ENCODE measurements at regions not wholly inside any gene's neighbourhood (a gene's known extent, or its start where the extent isn't known, plus 50 kb on each side); places are given as distances from the start of the nearest gene placed in this dataset.
"Not testable (repeated sequence)": the region's sequence is repeated elsewhere in the genome, so short reads cannot be mapped to it uniquely, and the experiment has no call there.

DNA sequence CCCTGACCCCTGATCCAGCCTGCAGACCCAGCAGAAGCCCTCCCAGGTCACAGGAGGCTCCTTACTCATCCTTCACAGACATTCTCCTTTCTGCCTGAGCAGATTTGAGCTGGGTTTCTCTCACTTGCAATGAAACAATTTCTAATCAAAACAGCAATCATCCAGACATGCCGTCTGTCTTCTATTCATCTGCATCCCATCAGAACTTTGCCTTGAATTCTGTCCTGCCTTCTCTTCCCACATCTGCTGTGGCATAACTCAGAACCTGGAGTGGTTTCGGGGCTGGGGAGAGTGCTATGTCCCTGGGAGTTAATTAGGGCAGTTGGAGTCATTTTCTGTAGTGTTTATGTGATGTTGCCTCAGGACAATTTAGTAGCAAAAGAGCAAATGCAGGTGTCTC, 278.6 kb downstream of the CBLN1 start:
- no peak for DNase-seq (ENCODE audit: low spot score)
- FAIRE-seq, result no peak

DNA sequence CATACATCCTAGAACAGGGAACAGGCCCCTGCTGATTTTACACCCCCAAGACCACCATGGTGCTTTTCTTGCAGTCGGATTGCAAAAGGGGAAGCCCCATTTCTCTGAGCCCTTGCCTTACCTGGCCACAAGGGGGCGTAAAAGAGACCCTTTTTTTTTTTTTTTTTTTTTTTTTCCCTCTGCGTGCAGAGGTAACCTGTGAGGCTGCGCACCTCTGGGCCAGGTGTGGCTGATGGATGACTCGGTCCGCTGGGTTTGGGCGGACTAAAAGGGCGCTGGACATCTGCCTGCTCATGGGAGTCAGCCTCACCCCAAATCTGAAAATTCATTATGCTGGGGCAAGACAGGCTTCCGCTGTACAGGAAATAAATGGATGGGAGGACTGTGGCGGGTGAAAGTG, 281.0 kb downstream of the CBLN1 start:
- FAIRE-seq (no peak), DNase-seq (ENCODE audit: low spot score) (no peak)

DNA sequence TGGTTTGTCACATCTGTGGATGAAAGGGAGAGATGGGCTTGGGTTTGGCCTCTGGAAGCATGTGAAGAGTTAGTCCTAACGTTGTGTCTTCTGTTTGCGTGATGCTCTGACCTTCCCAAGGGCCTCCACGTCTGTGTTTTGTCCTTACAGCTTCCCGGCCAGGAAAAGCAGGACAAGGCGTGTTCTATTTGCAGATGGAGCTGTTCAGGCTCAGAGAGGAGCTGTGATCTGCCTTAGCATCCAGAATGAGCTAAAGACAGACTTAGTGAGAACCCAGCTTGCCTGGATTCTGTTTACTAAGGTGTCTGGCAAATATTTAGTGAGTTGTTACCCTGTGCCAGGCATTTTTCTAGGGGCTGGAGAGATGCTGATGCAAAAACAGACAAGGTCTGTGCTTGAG, 282.1 kb downstream of the CBLN1 start:
- DNase-seq (ENCODE audit: low spot score), result no peak
- no peak for FAIRE-seq

DNA sequence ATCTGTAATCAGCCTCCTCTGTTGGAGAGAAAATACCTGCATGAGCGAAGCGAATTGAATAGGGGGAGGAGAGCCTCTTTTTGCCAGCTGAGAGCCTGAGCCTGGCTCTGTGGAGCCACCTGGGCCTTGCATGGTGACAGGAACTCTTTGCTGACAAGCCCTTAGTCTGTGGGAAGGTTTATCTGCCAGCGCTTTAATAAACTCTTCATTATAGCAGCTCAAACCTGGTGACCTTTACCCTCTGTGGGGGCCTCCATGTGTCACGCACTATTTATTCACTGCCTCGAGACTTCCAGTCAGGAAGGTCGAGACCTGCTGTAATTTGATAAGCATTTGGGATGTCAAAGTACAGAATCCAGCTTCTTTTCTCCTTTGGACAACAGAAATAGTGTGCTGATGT, 282.6 kb downstream of the CBLN1 start:
- FAIRE-seq (no peak), DNase-seq (ENCODE audit: low spot score) (no peak)

DNA sequence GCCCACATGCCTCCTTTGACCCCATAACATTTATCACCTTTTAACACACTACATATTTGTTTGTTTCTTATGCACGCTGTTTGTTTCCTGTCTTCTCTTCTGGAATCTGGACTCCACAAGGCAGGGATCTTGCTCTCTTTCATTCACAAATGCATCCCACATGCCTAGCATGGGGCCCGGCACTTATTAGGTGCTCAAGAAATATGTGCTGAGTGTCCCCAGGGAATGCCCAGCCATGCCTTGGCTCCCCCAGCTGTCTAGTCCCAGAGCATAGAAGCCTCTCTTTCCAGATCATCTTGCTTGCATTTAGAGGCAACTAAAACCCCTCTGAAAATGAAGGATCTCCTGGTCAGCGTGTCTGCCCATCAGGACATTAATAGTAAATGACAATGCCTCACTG, 283.7 kb downstream of the CBLN1 start:
- no peak for FAIRE-seq
- DNase-seq (ENCODE audit: low spot score), result no peak

DNA sequence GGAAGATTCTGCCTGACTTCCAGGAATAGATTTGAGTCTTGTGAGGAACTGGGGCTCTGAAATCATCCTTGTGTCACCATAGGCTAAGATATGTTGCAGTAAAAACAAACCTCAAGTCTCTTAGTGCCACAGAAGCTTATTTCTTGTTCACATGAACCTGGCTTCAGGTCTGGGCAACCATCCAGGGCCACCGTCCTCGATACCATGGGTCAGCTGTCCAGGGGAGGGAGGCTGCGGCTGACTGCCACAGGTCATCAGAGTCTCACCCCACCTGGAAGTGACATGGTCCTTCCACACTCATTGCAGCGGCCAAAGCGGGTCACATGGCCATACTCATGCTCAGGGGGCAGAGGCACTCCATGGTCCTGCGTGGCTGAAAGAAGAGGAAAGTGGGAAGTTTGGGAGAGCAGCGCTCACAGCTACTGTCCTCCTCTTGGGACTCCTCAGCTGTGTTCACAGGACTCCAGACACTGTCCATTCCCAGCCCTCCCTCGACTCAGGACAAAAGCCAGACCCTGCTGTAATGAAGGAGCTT, 284.5 kb downstream of the CBLN1 start:
- no peak for DNase-seq (ENCODE audit: low spot score)
- no peak for FAIRE-seq

DNA sequence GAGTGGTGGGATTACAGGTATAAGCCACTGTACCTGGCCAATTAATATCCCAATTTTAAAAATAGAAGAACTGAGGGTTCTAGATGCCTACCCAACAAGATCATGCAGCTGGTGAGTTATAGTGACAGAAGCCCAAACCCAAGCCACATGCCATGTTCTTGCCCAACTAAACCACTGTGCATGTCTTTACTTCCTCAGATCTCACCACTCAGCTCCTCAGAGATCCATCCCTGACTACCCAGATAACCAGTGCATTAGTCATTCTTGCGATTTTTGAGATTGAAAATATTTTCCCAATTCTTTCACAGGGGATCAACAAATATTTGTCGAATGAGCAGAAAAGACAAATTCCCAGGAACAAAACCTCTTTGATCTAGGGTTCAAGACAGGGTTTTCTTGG, 303.1 kb downstream of the CBLN1 start:
- no peak for DNase-seq (ENCODE audit: low spot score)

DNA sequence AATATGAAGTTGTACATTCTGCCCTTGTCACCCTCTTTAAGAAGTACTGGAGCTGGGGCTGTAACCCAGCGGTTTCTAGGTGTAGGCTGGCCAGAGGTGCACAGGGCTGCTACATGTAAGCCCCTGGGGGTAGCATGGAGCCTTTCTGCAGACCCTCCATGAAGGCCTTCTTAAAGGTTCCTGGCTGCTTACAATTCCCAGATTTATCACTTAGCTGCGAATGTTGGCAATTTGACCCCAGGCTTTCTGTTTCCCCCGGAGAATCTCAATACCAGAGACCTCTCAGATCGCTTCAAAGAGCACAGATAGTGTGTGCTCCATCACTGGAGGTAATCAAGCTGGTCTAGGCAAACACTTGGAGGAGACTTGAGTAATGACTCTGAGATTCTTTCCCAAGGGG, 309.4 kb downstream of the CBLN1 start:
- FAIRE-seq, result no peak

More for the DNA sequence above, 303.1 kb downstream of the CBLN1 start:
- no peak for FAIRE-seq

DNA sequence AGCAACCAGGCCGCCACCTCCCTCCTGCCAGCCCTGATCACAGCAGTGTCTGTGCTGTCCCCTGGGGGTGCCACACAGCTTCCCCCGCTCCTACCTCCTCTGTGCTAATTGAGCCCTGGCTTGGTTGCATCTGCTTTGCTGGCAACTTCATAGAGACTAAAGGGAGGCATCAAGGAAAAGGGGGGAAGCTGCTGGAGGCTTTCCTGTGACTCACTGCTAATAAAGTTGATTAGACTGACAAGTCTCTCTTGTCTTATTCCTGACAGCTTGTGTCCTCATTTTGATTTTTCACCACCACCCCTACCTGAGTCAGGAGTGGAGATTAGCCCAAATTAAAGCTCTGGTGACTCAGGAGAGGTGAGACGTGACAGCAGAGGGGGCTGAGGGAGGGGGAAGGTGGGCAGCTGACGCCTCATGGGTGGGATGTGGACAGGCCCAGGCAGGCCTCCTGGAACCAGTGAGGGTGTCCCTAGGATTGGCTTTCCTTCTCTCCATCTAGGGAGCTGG, 310.0 kb downstream of the CBLN1 start:
- FAIRE-seq (no peak), DNase-seq (ENCODE audit: low spot score) (no peak)

More for the DNA sequence above, 309.4 kb downstream of the CBLN1 start:
- no peak for DNase-seq (ENCODE audit: low spot score)

DNA sequence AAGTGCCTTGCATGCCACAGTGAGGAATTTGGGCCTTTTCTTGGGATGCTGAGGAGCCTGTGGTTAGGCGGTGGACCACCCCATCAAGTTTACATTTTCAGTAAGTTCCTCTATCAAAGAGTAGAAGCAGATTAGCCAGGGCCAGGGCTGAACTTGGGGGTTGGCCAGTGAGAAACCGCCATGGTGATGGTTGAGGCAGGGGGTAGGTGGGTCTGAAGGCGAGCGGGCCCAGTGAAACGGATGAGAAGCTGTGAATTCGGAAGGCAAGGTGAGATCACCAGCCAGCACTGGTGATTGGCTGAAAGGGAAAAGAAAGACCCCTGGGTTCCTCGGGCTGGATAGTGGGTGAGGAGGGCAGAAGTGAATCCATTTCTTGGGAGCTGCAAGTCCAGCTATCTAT, 311.4 kb downstream of the CBLN1 start:
- FAIRE-seq (no peak), DNase-seq (ENCODE audit: low spot score) (no peak)

DNA sequence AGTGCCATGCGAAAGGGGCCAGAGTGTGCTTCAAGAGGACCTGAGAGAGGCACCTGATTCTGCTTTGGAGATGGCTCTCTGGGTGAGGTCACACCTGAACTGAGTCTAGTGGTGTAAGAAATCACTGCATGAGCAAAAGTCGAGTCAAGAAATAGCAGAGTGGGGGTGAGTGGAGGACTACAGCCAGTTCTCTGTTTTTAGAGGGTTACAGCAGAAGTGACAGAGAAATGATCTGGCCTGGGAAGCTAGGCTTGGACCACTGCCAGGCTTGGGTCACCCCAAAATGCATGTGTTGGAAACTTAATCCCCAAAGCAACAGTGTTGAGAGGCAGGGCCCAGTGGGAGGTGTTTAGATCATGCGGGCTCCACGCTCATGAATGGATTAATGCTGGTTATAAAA, 312.0 kb downstream of the CBLN1 start:
- DNase-seq (ENCODE audit: low spot score) (no peak), FAIRE-seq (no peak)

DNA sequence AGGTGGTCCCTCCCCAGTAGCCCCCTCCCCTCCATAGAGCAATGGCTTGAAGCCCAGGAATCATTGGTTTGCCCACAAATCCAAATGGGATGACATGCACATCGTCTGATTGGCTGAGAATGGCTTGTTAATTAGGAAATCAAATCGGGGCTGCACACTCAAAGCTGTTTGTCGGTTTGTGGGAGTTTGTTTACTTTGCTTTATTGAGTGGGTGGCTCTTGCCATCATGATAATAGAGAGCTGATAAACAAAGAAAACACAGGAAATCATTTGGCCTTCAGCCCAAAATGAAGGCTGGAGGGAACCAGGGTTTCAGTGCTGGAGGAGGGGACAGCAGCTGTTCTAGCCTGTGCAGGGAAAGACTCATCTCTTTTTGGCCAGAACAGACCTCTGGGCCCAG, 316.3 kb downstream of the CBLN1 start:
- no peak for FAIRE-seq
- DNase-seq (ENCODE audit: low spot score), result no peak

DNA sequence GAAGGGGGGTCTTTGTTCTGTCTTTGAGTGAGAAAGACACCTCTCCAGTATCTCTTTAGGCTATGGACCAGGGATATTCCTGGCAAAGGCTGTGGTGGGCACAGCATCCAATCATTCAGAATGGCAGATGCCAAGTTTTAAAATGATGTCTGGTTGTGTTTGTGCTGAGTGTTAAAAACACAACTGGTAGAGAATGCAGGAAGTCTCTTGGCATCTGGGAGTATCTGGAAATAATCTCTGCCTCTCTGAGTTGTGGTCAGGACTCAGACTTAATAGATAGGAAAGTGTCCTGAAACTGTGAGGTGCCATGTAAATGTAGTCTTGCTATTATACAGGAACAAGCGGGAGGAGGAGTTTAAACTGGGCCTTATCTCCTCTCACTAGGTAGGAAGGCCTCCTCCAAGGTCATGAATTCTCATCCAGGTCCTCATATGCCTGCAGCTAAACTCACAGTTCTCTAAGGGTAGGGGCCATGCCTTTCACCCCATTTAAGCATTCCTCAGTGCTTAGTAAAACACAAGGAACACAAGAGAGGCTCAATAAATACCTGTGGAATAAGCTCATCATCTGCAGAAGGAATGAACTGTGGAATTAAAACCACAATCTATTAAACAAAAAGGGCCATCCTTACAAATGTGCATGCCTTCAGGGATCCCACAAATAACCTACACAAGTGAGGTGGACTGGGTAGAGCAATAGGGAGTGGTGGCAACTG, 317.6 kb downstream of the CBLN1 start:
- FAIRE-seq, result peak; percentile 96
- DNase-seq (ENCODE audit: low spot score), result peak; percentile 93

DNA sequence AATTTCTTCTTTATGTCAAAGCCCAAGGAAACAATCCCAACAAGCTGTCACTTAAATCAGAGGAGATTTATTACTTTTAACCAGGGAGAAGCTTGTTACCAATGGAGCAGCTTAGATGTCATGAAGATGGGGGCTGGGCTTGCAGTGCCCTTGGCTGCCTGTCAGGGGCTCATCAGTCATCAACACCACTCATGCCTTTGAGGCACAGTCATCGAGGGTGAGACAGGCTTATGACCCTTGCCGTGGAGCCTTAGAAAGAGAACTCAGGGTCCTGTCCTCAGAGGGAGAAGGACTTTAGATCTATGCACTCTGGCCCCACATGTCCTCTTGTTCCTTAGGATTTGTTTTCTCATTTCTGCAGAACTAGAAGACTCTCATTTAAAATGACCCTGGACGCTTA, 318.3 kb downstream of the CBLN1 start:
- DNase-seq (ENCODE audit: low spot score) (peak; percentile 82), FAIRE-seq (peak; percentile 80)

DNA sequence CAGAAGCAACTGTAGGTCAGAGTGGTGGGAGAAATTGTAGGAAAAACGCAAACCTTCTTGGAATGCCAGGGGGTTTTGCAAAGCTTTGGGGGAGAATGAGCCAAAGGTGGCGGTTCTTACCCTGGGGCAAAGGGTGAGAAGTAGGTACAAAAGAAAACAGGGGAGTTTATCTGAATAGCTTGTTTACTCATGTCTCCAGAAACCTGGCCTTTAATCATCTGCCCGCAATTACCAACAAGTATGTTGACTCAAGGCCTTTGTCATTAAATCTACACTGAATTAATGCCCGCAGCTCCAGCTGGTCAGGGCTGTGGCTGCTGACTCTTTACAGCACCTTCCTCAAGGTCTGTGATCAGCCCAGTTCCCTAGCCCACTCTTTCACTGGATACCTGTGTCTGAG, 320.1 kb downstream of the CBLN1 start:
- DNase-seq (ENCODE audit: low spot score), result no peak
- no peak for FAIRE-seq

DNA sequence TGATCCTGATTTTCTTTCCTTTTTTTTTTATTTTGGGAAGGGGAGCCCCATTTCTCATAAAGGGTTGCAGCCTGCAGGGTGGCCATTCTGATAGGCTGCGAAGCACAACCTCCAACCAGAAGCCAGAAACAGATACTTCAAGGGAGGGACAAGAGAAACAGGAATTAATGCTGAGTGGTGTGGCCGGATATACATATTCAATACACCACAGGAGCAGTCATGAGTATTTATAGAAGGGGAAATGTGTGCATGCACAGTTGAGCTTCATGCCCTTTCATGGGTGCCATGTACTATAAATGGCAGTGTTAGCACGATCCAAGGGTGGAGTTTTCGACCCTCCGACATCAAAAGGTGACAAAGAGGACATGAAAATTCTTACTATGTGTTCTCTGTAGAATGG, 320.8 kb downstream of the CBLN1 start:
- DNase-seq (ENCODE audit: low spot score) (no peak), FAIRE-seq (no peak)

DNA sequence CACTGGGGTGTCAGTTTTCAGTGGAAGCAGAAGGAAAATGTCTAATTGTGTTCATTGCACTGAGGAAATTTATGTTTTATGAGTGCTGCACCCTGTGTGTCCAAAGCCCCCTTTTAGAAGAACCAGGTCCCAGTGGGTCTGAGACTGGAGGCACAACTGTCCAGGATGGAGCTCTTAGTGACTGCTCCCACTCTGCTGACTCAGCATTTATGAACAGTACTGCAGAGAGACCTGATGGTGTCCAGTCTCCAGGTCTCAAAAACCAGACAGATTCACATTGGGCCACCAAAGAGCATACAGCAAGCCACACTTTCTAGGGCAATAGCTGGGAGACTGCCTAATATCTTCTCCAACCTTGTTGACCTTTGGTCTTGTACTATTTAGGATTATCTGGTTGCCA, 321.9 kb downstream of the CBLN1 start:
- FAIRE-seq (no peak), DNase-seq (ENCODE audit: low spot score) (no peak)

DNA sequence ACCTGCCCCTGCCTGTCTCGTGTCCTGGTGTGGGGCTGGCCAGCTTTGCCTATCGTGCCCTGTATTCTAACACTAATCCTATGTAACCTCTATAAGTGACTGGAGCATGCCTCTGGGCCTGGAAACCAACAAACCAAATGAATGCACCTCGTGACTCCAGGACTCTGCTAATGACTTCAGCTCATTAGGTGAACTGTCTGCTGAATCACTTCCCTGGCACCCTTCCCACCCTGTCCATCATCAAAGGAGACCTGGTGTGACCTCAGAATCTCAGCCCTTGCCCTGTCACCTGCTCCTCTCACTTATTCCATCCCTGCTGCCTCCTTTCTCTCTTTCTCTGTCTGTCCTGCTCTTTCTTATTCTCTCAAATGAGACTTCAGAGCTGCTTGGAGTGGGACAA, 322.4 kb downstream of the CBLN1 start:
- DNase-seq (ENCODE audit: low spot score) (peak; percentile 18), FAIRE-seq (no peak)

DNA sequence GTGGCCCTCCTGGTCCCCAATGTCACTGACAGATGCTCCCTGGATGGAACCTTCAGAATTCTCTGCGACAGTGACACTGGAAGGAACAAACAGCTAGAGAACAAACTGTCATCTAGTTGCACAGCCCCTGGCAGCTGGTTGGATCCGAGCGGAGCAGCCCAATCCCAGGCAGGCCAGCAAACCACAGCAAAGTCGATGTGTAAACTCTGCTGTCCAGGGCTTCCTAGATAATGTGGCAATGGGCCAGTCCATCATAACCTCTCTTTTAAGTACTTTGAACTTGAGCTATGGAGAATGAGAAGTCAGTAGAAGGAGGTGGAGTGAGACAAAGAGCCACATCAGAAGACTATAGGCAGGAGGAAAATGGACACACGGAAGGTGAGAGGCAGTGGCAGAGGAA, 323.0 kb downstream of the CBLN1 start:
- DNase-seq (ENCODE audit: low spot score), result no peak
- FAIRE-seq, result no peak

DNA sequence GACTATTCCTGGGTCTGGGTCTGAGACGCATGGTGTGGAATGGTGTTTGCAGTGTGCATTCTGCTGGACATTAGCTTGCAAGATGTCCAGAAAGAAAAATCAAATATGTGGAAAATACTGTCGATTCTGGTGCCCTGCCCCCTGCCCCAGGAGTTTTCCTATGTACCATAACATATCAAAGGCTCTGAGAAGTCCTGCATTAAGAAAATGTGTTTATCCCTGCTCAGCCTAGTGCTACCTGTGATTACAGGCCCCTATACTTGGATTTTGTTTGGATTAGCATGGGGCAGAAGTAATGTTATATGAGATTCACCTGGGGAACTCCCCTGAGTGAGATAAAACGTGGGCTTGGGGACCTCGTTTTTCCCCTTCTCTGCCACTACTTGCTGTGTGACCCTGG, 325.0 kb downstream of the CBLN1 start:
- no peak for FAIRE-seq
- no peak for DNase-seq (ENCODE audit: low spot score)

DNA sequence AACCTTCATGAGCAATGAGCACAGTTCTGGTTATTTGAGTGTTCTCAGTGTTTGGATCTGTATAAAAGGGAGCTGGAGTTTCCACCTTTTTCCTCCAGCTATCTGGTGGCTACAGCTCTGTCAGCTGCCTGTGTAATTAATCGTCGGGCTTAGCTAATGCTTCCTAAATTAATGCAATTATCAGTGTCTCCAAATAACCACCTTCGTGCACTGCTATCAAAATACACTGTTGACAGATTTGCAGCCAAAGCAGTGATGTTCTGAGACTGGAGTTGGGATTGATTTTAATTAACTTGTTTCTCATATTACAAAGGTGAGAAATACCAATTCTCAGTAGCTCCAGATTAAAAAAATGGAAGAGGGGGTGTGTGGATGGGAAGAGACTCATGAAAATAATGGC, 325.8 kb downstream of the CBLN1 start:
- DNase-seq (ENCODE audit: low spot score), result no peak
- no peak for FAIRE-seq

DNA sequence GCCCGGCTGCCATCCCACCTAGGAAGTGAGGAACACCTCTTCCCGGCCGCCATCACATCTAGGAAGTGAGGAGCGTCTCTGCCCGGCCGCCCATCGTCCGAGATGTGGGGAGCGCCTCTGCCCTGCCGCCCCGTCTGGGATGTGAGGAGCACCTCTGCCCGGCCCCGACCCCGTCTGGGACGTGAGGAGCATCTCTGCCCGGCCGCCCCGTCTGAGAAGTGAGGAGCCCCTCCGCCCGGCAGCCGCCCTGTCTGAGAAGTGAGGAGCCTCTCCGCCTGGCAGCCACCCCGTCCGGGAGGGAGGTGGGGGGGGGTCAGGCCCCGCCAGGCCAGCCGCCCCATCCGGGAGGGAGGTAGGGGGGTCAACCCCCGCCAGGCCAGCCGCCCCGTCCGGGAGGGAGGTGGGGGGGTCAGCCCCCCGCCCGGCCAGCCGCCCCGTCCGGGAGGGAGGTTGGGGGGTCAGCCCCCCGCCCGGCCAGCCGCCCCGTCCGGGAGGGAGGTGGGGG, 330.0 kb downstream of the CBLN1 start:
- not testable (repeated sequence) for DNase-seq (ENCODE audit: low spot score); FAIRE-seq

DNA sequence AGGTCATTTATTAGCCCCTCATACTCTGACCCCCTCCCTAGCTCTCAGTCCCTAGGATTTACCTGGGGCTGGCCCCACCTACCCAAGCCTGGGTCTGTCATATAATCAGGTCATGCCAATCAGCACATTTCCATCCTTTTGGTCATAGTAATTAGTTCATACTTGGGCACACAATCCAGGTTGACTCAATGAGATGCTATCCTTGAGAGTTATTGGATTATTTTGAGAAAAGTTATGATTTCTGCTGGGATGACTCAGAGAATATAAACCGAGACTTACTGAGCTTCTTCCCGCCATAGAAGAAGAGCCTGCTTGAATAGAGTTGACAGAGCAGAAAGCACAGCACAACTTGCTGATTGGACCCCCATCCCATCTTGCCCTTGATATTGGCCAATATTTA, 331.5 kb downstream of the CBLN1 start:
- FAIRE-seq, result no peak
- no peak for DNase-seq (ENCODE audit: low spot score)

Data from RCC 7860 (cell line).